HG02885 (cell line): ENCODE measurements at regions not wholly inside any gene's neighbourhood (a gene's known extent, or its start where the extent isn't known, plus 50 kb on each side); places are given as distances from the start of the nearest gene placed in this dataset.

Experiments used
- ATAC-seq: cut with Tn5 transposase; IDR thresholded peaks from one replicate; pipeline ENCODE4 v1.9.1; 2021; ENCODE audit warnings: mild to moderate bottlenecking; ENCODE audit not compliant: unreplicated experiment, poor library complexity

- no peak for ATAC-seq
Measured at GRCh38 chr1:209222826-209223225, 360.7 kb upstream of the CAMK1G start.

GRCh38 chr1:209223791-209224190, 359.7 kb upstream of the CAMK1G start:
- ATAC-seq, result no peak

- no peak for ATAC-seq
Measured at GRCh38 chr1:209224886-209225285, 358.6 kb upstream of the CAMK1G start.

- ATAC-seq, result no peak
Measured at GRCh38 chr1:209227171-209227570, 356.3 kb upstream of the CAMK1G start.

GRCh38 chr1:209227941-209228340, 355.6 kb upstream of the CAMK1G start:
- ATAC-seq, result no peak

DNA sequence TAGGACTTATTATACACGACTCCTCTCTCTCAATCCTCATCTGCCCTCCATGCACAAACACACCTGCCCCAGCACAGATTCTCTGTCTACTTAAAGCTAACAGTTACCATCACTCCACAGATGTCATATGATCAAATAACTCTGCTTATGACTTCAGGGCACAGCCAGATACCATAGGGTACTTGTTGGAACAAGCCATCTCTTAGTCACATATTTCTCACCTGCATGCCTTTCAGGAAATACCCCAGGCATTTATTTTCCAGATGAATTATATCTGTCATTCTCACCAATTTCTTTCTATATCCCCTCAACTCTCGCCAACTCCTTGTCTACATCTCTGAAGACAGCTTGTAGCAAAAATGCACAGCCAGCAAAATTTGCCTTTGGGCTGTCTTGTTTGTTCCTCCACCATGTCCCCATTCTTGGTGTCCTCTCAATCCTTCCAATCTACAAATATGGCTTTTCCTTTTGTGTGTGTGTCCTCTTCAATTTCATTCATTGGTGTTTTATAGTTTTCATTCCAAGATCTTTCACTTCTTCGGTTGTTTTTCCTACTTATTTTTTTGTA, 353.9 kb upstream of the CAMK1G start:
- ATAC-seq, result no peak

DNA sequence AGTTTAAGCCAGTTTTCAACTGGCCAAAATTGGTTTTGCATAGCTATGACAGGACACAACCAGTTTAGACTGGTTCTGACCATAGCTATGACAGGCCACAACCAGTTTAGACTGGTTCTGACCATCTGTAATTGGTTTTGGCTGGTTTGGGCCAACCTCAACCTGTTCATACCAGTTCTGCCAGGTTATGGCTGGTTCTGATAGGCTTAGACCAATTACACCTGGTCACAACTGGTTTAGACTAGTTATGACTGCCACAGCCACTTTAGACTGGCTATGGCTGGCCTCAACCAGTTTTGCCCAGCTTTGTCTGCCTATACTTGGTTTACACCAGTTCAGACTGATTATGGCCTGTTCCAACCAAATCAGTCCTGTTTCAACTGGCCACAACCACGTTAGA, 353.2 kb upstream of the CAMK1G start:
- ATAC-seq, result no peak

- no peak for ATAC-seq
Measured at GRCh38 chr1:209231476-209232156, 351.9 kb upstream of the CAMK1G start.

GRCh38 chr1:209232197-209232596, 351.3 kb upstream of the CAMK1G start:
- ATAC-seq, result no peak

DNA sequence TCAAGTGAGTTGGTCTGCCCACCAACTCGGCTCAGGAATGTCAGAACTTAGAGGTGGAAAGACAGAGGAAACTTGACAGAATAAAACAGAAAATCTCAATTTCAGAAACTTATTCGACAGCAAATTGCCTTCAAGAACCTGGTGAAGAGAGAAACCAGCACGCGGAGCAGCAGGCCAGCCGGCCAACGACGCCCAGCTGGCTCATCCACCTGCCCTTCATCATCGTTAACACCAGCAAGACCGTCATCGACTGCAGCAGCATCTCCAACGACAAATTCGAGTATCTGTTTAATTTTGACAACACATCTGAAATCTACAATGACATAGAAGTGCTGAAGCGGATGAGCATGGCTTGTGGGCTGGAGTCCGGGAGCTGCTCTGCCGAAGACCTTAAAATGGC, 350.8 kb upstream of the CAMK1G start:
- no peak for ATAC-seq

GRCh38 chr1:209235166-209235565, 348.3 kb upstream of the CAMK1G start:
- no peak for ATAC-seq

DNA sequence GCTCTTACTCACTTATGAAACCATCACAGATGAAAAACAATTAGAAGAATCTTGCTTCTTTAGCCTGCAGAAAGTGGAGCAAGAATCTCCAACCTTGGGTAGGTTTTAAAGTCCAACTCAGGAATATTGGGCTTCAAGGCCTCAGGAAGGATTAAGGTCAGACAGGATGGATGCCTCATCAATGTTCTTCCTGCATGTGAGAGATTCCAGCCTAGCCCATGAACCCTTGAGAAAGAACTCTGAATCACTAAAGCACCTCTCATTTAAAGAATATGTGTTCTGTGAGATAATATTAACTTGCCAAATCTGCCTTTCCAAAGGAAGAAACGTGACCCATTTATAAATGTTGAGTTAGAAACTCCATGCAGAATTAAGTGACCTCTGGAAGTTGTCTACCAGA, 345.2 kb upstream of the CAMK1G start:
- no peak for ATAC-seq

DNA sequence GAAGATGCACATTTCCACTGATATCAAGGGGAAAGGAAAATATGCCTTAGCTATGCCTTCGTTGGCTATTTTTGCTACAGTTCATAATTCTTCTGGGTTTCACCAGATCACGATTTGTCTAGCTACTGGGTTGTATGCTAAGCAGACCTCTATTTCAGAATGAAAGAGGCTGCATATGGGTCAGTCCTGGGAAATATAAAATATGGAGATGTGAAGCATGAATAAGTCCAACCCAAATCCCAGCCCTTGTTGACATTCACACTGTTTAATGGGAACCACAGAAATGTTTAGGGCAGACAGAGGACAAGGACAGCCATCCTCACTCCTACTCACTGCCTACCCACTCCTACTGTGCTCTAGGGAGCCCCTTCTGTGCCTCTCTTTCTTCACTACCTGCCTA, 343.2 kb upstream of the CAMK1G start:
- no peak for ATAC-seq

DNA sequence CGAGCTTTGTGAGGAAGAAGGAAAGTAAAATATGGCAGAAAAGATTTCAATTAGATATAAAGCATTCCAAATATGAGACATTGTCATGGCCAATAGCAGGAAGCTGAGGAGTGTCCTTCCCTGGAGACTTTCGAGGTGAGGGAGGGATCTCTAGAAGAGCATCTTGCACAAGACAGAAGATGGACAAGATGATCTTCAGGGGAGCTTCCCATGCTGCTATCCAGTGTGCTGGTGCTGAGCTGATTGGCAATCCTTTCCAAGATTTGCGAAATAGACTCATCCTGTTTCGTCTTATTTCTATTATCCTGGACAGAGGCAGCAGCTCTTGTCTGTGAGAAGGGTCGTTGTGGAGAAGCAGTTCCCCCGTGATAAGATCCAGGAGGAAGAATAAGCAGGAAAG, 342.0 kb upstream of the CAMK1G start:
- ATAC-seq, result no peak

DNA sequence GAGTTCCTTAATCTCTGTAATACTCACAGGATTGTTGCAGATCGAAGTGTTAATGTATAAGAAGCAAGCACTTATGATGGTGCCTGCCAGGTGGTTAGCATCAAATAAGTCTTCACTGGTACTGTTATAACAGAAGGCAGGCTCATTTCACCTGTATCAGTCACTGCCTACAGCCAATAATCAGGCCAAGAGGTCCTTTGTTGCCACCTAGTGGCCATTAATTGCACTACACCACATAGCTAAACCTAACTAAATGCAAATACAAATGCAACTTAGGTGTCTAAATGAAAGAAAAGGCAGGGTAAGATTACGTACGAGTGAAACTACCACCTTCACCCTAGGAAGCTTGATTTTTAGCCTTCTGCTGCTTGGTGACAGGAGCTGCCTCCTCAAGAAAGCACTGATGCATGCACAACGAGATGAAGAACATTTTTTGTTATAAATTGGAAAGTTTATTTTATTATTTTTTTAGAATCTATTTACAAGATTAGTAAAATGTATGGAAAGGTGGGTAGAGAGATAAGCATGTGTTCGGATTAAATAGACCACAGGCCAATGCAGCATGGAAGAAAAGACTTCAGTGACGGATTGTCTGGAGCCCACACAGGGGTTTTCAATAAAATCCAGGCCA, 334.8 kb upstream of the CAMK1G start:
- peak; percentile 84 for ATAC-seq

DNA sequence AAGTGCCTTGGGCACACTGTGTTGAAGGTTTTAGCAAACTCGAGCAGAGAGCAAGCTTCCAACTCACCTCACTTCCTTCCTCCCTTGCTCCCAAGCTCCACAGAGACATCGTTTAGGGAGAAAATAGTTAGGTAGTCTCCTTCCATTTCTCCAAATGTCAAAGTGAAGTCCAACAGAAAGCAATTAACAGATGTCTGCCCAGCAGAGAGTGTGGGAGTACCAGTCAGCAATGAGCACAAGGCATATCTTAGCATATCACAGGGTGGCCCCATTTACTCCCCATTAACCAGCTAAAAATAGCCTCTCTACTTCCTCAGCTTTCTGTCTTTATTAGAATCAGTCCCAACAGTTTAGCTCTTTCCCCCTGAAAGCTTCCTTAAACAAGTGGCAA, 334.2 kb upstream of the CAMK1G start:
- ATAC-seq, result no peak

- ATAC-seq, result no peak
Measured at GRCh38 chr1:209249785-209250440, 333.6 kb upstream of the CAMK1G start.

DNA sequence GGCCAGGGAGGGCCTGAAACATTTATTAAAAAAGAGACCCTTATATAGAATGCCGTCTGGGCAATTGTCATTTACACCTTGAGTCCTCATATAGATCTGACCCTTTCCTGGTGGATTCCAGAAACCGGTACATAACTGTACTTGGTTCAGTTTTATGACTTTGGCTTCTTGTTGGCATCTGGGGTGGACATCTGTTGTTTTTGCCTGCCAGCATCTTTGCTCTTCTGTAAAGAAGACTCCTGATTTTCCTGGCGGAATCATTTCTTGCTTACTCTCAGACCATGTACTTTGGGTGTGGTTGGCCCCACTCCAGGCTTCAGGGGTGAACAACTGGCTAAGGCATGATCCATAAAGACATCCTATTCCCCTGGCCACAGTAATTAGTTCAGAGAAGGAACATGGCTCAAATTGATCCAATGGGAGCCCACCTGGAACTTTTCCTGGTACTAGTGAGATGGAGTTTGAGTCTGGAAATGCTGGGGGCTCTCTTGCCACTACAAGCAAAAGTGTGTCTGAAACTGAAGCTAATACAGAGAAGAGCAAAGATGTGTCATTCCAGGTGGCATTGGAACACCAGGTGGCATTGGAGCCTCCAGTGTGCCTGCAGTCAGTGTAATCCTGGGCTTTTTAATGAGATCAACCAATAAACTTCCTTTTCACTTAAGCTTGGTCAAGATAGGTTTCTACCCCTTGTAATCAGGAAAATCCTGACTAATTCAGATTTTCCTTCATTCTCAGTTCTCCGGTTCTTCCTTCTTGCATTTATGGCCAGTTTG, 332.5 kb upstream of the CAMK1G start:
- ATAC-seq, result no peak

DNA sequence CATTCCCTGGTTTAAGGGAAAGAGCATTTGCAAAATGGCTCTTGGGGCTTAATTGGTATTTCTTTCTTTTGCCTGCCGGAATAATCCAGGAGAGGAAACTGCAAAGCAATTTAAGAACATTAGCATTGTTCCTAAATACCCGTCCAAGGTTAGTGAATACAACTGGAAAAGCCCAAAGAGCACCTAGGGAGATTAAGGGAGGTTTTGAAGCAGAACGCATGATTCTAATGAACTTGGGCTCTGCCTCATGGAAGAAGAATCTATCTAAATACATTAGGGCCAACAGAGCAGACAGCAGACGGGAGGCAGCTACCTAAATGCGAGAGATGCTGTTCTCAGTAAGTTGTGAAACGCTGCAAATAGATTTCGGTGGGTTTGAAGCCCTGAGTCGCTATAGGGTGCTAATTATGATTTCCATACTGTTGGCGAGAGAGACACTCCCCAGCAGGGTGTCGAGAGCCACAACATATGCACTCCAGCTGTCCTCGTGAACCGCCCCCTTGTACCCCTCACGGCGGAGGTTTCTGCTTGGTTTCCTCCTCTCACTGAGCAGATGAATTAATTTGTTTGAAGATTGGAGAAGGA, 326.7 kb upstream of the CAMK1G start:
- ATAC-seq, result no peak

GRCh38 chr1:209257454-209257853, 326.1 kb upstream of the CAMK1G start:
- ATAC-seq, result no peak
